ENCODE measurements at regions not wholly inside any gene's neighbourhood (a gene's known extent, or its start where the extent isn't known, plus 50 kb on each side); places are given as distances from the start of the nearest gene placed in this dataset.

GRCh38 chr4:104395168-104395614, 99.5 kb downstream of the CXXC4 start:
- TF ChIP-seq, protein P1, sequence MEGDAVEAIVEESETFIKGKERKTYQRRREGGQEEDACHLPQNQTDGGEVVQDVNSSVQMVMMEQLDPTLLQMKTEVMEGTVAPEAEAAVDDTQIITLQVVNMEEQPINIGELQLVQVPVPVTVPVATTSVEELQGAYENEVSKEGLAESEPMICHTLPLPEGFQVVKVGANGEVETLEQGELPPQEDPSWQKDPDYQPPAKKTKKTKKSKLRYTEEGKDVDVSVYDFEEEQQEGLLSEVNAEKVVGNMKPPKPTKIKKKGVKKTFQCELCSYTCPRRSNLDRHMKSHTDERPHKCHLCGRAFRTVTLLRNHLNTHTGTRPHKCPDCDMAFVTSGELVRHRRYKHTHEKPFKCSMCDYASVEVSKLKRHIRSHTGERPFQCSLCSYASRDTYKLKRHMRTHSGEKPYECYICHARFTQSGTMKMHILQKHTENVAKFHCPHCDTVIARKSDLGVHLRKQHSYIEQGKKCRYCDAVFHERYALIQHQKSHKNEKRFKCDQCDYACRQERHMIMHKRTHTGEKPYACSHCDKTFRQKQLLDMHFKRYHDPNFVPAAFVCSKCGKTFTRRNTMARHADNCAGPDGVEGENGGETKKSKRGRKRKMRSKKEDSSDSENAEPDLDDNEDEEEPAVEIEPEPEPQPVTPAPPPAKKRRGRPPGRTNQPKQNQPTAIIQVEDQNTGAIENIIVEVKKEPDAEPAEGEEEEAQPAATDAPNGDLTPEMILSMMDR (conservative IDR thresholded peaks at IDR 0.05; ENCODE audit: low read depth, low read length), result no peak
- no peak for TF ChIP-seq EZH2 (IDR thresholded peaks at IDR 0.05; ENCODE audit: low read length, unreplicated experiment)

Measured in PC-3 (cell line).